Chondrocyte (in vitro differentiated cells): ENCODE measurements at regions not wholly inside any gene's neighbourhood (a gene's known extent, or its start where the extent isn't known, plus 50 kb on each side); places are given as distances from the start of the nearest gene placed in this dataset.
"Not testable (repeated sequence)": the region's sequence is repeated elsewhere in the genome, so short reads cannot be mapped to it uniquely, and the experiment has no call there.

Experiments
- DNase-seq: peaks from one replicate; pipeline ENCODE4 v3.0.0; 2021; ENCODE audit warnings: mixed read lengths, low spot score
- H3K27ac Mint-ChIP-seq: one replicate; pipeline ENCODE4 v1.8.0; 2021; ENCODE audit warnings: mild to moderate bottlenecking, moderate library complexity, mixed read lengths; ENCODE audit not compliant: unreplicated experiment
- H3K27me3 Mint-ChIP-seq: 2 replicates; pipeline ENCODE4 v1.8.0; 2021; ENCODE audit warnings: low read depth, mixed read lengths
- H3K36me3 Mint-ChIP-seq: 2 replicates; pipeline ENCODE4 v1.8.0; 2021; ENCODE audit warnings: low read depth, mixed read lengths
- H3K4me1 Mint-ChIP-seq: 2 replicates; pipeline ENCODE4 v1.8.0; 2021; ENCODE audit warnings: low read depth, mild to moderate bottlenecking, mixed read lengths
- H3K4me3 Mint-ChIP-seq: one replicate; pipeline ENCODE4 v1.8.0; 2021; ENCODE audit warnings: mild to moderate bottlenecking, moderate library complexity, mixed read lengths; ENCODE audit not compliant: unreplicated experiment
- H3K9me3 Mint-ChIP-seq: 2 replicates; pipeline ENCODE4 v1.8.0; 2021; ENCODE audit warnings: low read depth, mixed read lengths
- TF ChIP-seq, protein P1 (sequence below): fragments of 200-600 bp; sonication (generic); IDR thresholded peaks from 2 replicates; pipeline ENCODE4 v1.5.0; 2021; ENCODE audit warnings: antibody characterized with exemption, mild to moderate bottlenecking, moderate library complexity

DNA sequence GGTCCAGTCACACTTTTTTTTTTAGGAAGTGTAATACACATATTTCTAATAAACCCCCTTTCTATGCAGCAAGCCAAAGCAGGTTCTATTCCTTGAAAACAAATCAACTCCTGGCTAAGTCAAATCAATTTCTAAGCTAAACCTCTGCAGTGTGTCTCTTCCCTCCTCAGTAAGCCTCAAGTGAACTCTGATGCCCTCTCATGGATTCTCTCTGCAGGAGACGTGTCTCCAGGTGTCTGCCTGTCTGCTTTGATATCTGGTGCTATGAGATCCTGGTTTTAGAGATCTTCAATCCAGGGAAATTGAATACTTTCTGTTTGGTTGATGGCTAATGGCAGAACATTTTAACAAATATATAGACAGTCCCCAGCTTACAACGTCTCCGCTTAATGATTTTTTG, 791.7 kb downstream of the AACS start:
- no peak overlapping the region for H3K27ac Mint-ChIP-seq
- no peak for DNase-seq
- no peak overlapping the region for H3K4me3 Mint-ChIP-seq
- no peaks in the 10 kb centered on the region for H3K4me1 Mint-ChIP-seq
- H3K27me3 Mint-ChIP-seq, result no peaks in the 10 kb centered on the region
- peaks cover 5% of the 10 kb centered on the region for H3K9me3 Mint-ChIP-seq
- TF ChIP-seq, protein P1, sequence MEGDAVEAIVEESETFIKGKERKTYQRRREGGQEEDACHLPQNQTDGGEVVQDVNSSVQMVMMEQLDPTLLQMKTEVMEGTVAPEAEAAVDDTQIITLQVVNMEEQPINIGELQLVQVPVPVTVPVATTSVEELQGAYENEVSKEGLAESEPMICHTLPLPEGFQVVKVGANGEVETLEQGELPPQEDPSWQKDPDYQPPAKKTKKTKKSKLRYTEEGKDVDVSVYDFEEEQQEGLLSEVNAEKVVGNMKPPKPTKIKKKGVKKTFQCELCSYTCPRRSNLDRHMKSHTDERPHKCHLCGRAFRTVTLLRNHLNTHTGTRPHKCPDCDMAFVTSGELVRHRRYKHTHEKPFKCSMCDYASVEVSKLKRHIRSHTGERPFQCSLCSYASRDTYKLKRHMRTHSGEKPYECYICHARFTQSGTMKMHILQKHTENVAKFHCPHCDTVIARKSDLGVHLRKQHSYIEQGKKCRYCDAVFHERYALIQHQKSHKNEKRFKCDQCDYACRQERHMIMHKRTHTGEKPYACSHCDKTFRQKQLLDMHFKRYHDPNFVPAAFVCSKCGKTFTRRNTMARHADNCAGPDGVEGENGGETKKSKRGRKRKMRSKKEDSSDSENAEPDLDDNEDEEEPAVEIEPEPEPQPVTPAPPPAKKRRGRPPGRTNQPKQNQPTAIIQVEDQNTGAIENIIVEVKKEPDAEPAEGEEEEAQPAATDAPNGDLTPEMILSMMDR, result no peak
- no peaks in the 10 kb centered on the region for H3K36me3 Mint-ChIP-seq

DNA sequence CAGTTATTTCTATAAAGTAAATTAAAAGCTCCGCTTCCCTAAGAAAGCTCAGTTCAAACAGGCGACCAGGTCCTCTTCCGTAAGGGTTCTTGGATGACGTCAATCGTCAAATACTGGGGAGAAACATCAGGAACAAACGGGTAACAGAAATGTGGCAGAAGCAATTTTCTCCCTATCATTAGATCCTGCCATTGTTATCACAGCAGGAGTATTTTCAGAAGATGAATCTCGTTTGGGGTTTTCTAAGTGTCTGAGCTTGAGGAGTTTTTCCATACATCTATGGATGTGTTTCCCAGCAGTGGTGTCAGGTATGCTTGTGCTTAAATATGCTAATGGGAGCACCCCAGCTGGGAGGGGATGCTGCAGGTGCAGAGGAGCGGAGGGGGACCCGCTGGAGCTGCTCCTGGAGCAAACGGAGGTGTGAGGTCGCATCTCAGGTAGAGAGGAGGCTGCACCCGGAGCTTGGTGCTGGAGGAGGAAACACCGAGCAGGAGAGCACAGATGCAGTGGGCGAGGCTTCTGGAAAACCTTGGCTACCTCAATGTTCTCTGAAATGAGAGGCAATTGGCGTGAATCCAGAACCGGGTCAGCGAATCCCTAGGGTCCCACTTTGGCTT, 795.5 kb downstream of the AACS start:
- Mint-ChIP-seq H3K27me3 (no peaks in the 10 kb centered on the region), H3K4me1 (no peaks in the 10 kb centered on the region), H3K36me3 (no peaks in the 10 kb centered on the region), H3K4me3 (no peak overlapping the region), H3K27ac (no peak overlapping the region), H3K9me3 (peaks cover 16% of the 10 kb centered on the region)
- TF ChIP-seq, protein P1, result no peak
- DNase-seq, result no peak

DNA sequence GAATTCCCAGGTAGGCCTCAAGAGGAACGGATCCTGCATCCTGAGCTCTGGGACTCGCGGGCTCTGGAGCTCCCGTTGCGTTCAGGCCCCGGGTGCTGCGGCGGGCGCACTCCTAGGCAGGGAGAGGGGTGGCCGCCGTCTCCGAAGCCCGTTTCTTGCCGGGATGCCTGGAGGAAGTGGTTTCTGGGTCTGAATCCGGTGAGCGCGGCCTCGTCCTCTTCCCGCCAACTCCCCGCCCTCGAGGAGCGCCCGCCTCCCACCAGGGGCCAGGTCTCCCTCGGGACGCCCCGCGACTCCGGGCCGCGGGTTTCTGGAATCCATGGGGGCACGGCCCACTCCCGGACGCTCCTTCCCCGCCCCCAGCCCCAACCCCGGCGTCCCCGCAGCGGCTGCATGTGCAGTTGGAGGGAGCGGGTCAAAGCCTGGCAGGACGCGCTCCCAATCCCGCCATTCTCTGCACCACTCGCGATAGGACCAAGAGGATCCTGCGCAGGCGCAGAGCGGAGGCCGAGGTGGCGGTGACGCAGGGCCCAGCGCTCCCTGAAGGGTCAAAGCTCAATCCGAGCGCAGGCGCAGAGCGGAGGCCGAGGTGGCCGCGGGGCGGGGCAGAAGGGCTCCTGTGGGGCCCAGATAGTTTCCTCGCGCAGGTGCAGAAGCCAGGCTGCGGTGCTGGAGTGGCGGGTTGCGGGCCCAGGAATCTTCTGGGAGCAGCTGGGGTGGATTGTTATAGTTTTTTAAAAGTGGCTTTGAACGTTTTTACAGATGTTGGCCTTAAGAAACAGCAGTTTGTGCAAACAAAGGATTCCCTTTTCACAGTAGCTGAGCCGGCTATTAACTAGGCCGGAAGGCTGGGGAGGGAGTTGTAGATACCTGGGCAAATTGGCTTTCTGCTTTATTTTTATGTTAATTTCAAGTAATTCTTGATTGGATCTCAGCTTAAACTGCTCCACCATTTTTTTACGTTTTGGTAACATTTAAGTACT, 796.4 kb downstream of the AACS start:
- no peak overlapping the region for H3K27ac Mint-ChIP-seq
- no peaks in the 10 kb centered on the region for H3K36me3 Mint-ChIP-seq
- H3K9me3 Mint-ChIP-seq, result peaks cover 16% of the 10 kb centered on the region
- H3K27me3 Mint-ChIP-seq, result no peaks in the 10 kb centered on the region
- TF ChIP-seq, protein P1, result no peak
- H3K4me1 Mint-ChIP-seq, result no peaks in the 10 kb centered on the region
- no peak overlapping the region for H3K4me3 Mint-ChIP-seq
- DNase-seq, result peak; percentile 79

DNA sequence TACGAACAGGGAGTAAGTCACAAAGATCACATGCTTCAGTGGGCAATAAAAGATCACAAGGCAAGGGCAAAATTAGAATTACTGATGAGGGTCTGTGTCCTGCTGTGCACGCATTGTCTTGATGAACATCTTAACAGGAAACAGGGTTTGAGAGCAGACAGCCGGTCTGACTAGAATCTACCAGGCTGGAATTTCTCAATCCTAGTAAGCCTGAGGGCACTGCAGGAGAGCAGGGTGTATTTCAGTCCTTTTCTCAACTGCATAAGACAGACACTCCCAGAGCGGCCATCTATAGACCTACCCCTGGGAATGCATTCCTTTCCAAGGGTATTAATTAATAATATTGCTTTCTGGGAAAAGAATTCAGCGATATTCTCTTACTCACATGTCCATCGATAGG, 800.0 kb downstream of the AACS start:
- peaks cover 20% of the 10 kb centered on the region for H3K9me3 Mint-ChIP-seq
- H3K4me1 Mint-ChIP-seq, H3K36me3 Mint-ChIP-seq, H3K27ac Mint-ChIP-seq, H3K4me3 Mint-ChIP-seq, H3K27me3 Mint-ChIP-seq, DNase-seq: not testable (repeated sequence)

DNA sequence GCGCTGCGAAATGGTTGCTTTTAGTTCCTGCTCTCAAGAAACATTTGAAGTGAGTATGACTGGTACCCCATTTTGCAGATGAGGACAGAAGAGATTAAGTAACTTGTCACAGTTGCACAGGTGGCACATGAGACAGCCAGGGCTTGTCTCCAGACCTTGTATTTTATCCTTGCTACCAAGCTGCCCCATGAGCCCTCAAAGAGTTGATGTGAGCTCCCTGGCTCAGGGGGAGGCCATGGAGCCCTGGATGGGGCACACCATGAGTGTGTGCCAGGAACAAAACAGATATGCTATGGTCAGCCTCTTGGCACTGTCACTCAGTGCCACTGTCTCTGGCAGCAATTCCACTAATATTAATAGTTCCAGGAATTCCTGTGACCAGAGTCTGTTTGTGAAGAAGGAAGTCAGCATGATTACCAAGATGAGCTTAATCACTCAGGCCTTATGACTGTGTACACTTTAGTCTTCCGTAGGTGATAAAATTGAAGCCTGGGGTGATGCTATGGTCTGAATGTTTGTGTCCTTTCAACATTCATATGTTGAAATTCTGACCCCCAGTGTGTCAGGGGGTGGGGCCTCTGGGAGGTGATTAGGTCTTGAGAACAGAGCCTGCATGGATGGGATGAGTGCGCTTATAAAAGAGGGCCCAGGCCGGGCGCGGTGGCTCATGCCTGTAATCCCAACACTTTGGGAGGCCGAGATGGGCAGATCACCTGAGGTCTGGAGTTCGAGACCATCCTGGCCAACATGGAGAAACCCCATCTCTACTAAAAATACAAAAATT, 806.8 kb downstream of the AACS start:
- H3K27ac Mint-ChIP-seq, result no peak overlapping the region
- H3K4me1 Mint-ChIP-seq, result no peaks in the 10 kb centered on the region
- TF ChIP-seq, protein P1, result no peak
- no peak for DNase-seq
- H3K9me3 Mint-ChIP-seq, result peaks cover 4% of the 10 kb centered on the region
- H3K27me3 Mint-ChIP-seq, result peaks cover 1% of the 10 kb centered on the region
- no peaks in the 10 kb centered on the region for H3K36me3 Mint-ChIP-seq
- no peak overlapping the region for H3K4me3 Mint-ChIP-seq
